GM23248 (cell line): ENCODE measurements at regions not wholly inside any gene's neighbourhood (a gene's known extent, or its start where the extent isn't known, plus 50 kb on each side); places are given as distances from the start of the nearest gene placed in this dataset.

Experiments
- EZH2 ChIP-seq: fragments of 200-600 bp; sonication (generic); IDR thresholded peaks from 2 replicates; pipeline ENCODE4 v1.6.1; 2018; ENCODE audit warnings: antibody characterized with exemption, mild to moderate bottlenecking; ENCODE audit not compliant: insufficient read depth, poor library complexity, severe bottlenecking
- EZH2phosphoT487 ChIP-seq: fragments of 200-600 bp; sonication (generic); IDR thresholded peaks from 2 replicates; pipeline ENCODE4 v1.6.1; 2018; ENCODE audit warnings: antibody characterized with exemption, moderate library complexity, mild to moderate bottlenecking, low read depth; ENCODE audit not compliant: insufficient read depth

GRCh38 chr18:73563345-73563744, 584.3 kb downstream of the FBXO15 start:
- no peak for TF ChIP-seq EZH2
- no peak for TF ChIP-seq EZH2phosphoT487
